ENCODE measurements at regions not wholly inside any gene's neighbourhood (a gene's known extent, or its start where the extent isn't known, plus 50 kb on each side); places are given as distances from the start of the nearest gene placed in this dataset.
"Not testable (repeated sequence)": the region's sequence is repeated elsewhere in the genome, so short reads cannot be mapped to it uniquely, and the experiment has no call there.

- no peak for DNase-seq
Observed at GRCh38 chr1:229162825-229163515, 107.9 kb upstream of the RAB4A start.

- DNase-seq = no peak
Observed at GRCh38 chr1:229164348-229164747, 106.6 kb upstream of the RAB4A start.

GRCh38 chr1:229164836-229165735 is 105.8 kb upstream of the RAB4A start:
- no peak for DNase-seq

DNA sequence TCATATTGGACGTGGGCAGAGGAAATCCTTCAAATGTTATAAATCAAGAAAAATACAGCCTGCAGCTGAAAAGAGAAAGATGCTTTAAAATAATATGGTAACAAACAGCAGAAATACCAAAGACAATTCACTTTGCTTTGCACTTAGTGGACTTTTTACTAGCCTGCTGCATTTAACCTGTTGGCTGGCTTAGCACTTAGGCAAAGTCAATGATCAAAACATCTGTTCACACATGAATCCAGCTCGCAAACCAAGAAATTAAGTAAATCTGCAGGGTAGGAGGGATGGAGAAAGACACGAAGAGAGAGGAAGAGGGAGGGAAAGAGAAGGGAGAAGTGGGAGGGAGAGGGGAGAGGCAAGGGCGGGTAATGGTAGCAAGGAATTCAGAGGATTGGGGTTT is 103.6 kb upstream of the RAB4A start:
- DNase-seq = no peak

DNA sequence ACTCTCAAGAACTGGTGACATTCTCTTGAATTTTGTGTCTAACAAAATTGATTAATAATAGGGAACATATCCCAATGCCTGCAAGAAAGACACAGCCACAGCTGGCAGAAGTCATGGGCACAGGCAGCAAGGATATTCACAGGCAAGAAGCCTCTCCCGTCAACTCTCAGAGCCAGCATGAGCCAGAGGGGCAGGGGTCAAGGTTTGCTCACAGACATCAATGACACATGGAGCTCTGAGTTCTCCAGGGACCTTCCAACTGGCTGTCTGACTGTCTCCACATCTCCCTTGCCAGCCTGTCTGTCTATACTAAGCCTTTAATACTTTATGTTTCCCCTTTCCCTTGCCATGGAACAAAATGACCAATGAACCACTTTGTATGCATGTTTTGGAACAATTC is 101.5 kb upstream of the RAB4A start:
- no peak for DNase-seq

GRCh38 chr1:229170274-229170673 is 100.6 kb upstream of the RAB4A start:
- DNase-seq = no peak

- no peak for DNase-seq
Observed at GRCh38 chr1:229170778-229171505, 100.0 kb upstream of the RAB4A start.

DNA sequence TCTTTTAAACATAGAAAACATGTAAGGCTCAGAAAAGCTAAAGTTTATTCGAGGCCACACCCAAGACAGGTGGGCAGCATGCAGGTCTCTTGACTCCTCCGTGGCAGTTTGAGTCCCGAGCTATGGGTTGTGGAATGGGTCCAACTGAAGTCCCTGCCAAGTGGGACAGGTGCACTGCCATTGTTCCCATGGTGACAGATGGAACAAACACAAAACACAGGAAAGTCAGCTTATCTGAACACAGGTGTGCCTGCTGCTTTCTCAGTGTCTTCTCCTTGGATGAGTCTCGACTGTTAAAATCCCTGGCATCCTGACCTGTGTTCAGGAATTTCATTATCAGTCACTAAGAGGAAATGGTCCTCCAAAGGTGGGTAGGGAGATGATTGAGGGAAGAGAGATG is 99.0 kb upstream of the RAB4A start:
- DNase-seq = peak; percentile 92

DNA sequence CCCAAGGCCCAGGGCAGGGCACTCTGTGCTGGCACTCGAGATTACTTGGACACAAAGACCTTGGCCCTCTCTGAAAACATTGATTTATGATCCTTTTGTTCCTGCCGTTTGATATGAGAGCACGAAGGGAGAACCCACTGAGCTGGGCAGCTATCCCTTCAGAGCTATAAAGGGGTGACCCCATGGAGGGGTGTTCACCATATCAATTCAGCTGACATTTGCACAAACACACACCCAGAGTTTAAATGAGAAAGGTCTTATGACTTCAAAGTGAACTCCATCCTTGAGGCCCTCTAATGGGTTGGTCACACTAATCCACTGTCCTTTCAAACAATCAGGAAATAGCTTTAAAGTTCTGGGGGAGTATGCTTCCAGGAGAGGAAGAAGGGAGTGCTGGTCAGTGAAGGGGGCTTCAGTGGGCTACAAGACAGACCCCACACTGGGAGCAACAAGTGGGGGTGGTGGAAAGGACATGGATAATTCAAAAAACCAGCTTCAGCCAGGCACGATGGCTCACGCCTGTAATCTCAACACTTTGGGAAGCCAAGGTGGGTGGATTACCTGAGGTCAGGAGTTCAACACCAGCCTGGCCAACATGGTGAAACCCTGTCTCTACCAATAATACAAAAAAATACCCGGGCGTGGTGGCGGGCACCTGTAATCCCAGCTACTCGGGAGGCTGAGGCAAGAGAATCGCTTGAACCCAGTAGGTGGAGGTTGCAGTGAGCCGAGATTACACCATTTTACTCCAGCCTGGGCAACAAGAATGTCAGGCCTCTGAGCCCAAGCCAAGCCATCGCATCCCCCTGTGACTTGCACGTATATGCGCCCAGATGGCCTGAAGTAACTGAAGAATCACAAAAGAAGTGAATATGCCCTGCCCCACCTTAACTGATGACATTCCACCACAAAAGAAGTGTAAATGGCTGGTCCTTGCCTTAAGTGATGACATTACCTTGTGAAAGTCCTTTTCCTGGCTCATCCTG is 97.1 kb upstream of the RAB4A start:
- not testable (repeated sequence) for DNase-seq

DNA sequence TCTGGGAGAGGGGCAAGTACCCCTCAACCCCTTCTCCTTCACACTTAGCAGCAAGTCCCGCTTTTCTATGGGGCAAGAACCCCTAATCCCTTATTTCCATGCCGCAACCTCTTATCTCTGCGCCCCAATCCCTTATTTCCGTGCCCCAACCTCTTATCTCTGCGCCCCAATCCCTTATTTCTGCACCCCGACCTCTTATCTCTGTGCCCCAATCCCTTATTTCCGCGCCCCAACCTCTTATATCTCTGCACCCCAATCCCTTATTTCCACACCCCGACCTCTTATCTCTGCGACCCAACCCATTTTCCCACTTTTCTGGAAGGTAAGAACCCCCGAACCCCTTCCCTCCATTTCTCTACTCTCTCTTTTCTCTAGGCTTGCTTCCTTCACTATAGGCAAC is 95.6 kb upstream of the RAB4A start:
- not testable (repeated sequence) for DNase-seq

- DNase-seq = not testable (repeated sequence)
Observed at GRCh38 chr1:229176457-229176856, 94.5 kb upstream of the RAB4A start.

DNA sequence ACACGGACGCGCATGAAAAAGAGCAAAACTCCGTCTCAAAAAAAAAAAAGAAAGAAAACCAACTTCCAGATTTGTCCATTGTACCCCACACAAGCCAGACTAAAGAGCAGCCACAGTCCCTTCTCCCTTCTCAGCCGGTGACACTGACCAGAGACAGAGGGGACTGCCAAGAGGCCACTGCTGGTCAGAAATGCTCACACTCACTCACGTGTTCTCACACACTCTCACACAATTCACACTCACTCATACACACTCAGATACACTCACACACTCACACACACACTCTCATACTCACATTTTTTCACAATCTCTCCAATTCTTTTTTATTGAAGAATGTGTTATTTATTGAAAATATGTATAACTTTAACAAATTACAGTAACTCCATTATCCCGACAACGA is 90.8 kb upstream of the RAB4A start:
- no peak for DNase-seq

- DNase-seq = no peak
Observed at GRCh38 chr1:229181419-229181818, 89.5 kb upstream of the RAB4A start.

DNA sequence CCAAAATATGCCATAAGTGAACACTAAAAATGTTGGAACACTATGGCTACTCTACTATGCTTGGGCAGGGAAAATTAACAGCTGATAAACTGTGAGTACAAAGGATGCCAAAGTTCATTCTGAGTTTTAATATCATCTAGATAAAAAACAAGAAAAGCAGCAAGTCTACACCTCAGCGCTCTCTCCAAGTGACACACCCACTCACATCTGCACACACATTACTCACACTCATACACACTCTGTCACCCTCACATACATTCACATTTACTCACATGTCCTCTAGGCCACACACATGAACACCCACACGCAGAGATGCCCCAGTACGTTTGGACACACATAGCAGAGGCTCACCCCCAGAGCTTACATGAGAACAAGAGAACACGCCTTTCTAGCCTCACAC is 87.3 kb upstream of the RAB4A start:
- no peak for DNase-seq

- no peak for DNase-seq
Observed at GRCh38 chr1:229184066-229184465, 86.8 kb upstream of the RAB4A start.

DNA sequence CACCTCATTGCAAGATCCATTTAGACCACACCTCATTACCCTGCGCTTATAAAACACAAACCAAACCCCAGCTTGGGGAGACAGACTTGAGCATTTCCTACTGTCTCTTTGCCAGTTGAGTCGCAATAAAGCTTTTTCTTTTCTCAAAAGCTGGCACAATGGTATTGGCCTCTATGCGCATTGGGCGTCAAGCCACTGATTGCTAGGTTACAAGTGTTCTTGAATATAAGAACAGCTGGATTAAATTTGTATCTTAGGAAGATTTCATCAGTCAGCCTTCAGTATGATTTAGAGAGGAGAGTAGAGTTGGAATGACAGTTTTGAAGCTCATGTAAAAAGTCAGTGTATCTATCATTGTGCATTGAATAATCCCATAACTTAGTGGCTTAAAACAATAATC is 84.9 kb upstream of the RAB4A start:
- no peak for DNase-seq

DNA sequence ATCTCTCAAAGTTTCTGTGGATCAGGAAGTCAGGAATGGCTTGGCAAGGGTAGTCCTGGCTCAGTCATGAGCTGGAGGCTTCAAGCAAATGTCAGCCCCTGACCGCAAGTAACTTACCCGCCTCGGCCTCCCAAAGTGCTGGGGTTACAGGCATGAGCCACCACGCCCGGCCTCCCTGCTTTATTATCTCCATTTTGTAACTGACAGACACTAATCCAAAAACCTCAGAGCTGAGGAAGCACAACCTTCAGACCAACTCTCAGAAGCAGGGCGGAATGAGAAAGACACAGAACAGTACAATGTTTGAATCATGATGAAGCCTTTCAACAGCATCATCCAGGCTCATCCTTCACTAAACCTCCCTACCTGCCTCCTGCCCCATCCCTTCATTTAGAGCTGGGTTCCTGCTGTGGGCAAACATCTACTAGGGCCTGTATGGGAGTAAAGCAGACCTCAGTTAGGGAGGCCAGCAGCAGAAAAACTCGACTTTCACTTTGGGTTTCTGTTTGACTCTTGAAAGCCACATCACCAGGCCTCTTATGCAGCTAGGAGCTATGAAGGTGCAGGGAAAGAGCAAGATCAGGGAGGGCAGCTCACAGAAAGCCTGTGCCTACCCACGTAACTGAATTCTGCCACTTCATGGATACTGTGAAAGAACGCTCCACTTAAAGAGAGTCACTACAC is 84.4 kb upstream of the RAB4A start:
- no peak for DNase-seq

DNA sequence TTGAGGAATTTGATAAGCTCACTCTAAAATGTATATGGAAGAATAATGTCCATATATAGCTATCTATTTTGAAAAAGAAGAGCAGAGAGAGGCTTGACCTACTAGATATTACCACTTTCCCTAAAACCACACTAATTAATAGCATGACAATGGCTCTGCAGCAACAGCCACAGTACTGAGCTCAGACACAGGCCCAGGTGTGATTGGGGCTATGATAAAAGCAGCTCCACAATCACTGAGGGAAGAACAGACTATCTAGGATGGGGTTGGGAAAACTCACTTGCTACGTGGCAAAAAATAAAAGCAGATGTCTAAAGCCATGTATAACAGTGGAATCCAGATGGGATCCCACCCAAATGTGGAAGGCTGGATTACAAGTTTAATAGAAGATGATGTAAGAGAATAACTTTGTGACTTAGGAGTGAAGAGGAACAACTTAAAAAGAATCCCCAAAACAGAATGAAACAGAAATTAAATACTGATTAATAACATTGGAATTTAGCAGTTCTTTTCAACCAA is 80.8 kb upstream of the RAB4A start:
- DNase-seq = no peak

DNA sequence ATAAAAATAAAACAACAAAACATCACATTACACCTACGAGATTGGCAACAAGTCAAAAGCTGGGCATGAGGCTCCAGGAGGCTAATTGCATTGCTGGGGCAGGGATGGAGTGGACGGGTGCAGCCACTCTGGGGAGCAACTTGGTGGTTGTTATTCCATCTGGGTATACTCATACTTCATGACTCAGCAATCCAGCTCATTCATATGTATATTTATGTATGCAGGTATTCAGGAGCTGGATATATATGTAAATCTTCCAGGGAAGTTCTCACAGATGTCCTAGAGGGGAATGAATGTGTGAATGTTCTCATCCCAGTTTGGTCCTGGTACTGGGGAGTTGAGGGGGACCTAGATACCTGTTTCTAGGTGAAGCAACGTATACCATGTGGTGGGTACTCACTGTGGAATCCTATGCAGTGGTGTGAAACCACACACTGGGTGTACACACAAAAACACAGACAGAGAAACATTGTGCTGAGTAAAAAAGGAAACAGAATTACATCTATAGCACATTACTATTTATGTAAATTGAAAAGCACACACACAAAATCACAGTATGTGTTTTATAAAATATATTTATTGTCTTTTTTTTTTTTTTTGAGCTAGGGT is 79.7 kb upstream of the RAB4A start:
- DNase-seq = no peak

DNA sequence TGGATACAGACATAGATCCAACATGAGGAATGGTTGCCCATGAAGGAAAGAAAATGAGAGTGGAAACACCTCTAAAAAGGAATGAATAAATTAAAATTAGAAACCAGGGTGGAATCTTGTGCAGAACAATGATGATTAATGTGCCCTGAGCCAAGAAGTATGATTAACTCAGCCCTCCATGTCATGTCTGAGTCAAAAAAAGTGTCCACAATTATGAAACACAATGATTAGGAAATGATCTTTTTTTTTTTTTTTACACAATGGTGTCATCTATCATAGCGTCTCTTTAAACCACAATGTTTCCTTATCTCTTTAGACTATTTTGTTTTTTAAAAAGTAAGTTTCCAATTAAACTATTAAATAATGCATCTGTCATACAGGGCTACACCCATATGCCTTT is 78.9 kb upstream of the RAB4A start:
- DNase-seq = no peak

GRCh38 chr1:229192853-229193252 is 78.1 kb upstream of the RAB4A start:
- DNase-seq = no peak

All from COR-L47 (cell line).